ENCODE measurements at regions not wholly inside any gene's neighbourhood (a gene's known extent, or its start where the extent isn't known, plus 50 kb on each side); places are given as distances from the start of the nearest gene placed in this dataset.

- TF ChIP-seq, protein P1, sequence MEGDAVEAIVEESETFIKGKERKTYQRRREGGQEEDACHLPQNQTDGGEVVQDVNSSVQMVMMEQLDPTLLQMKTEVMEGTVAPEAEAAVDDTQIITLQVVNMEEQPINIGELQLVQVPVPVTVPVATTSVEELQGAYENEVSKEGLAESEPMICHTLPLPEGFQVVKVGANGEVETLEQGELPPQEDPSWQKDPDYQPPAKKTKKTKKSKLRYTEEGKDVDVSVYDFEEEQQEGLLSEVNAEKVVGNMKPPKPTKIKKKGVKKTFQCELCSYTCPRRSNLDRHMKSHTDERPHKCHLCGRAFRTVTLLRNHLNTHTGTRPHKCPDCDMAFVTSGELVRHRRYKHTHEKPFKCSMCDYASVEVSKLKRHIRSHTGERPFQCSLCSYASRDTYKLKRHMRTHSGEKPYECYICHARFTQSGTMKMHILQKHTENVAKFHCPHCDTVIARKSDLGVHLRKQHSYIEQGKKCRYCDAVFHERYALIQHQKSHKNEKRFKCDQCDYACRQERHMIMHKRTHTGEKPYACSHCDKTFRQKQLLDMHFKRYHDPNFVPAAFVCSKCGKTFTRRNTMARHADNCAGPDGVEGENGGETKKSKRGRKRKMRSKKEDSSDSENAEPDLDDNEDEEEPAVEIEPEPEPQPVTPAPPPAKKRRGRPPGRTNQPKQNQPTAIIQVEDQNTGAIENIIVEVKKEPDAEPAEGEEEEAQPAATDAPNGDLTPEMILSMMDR (IDR thresholded peaks at IDR 0.05; ENCODE audit: extremely low read depth in 1 of 2, insufficient read depth in 1 of 2, low read depth in 1 of 2, low read length in 2 of 2), result no peak
- no peak for TF ChIP-seq POLR2A (IDR thresholded peaks at IDR 0.05; ENCODE audit: low read depth, low read length)
- TF ChIP-seq MYC (IDR thresholded peaks at IDR 0.05; ENCODE audit: low read depth, low read length), result no peak
- TF ChIP-seq EZH2 (IDR thresholded peaks at IDR 0.05; ENCODE audit: borderline replicate concordance, low read depth, low read length, severe bottlenecking), result no peak
- no peak for TF ChIP-seq FOS (IDR thresholded peaks at IDR 0.05; ENCODE audit: borderline replicate concordance, insufficient read depth, low read length)
- no peak for TF ChIP-seq POLR2AphosphoS5 (IDR thresholded peaks at IDR 0.05; ENCODE audit: insufficient read depth, low read depth, low read length)
These were observed 241.2 kb downstream of the RPIA start for GRCh38 chr2:88932686-88933085.
